WERI-Rb-1 (cell line): ENCODE measurements at regions not wholly inside any gene's neighbourhood (a gene's known extent, or its start where the extent isn't known, plus 50 kb on each side); places are given as distances from the start of the nearest gene placed in this dataset.

ENCODE experiments used
- DNase-seq: peaks from one replicate; pipeline ENCODE4 v3.0.0-alpha.2; 2020
- H3K27ac ChIP-seq: fragments of 250-450 bp; sonication (Bioruptor Pico); 2 replicates; pipeline ENCODE4 v1.5.1; 2020; ENCODE audit warnings: mild to moderate bottlenecking, moderate library complexity
- H3K27me3 ChIP-seq: fragments of 250-450 bp; sonication (Bioruptor Pico); 2 replicates; pipeline ENCODE4 v1.5.1; 2021; ENCODE audit warnings: mild to moderate bottlenecking, low read depth, moderate library complexity; ENCODE audit not compliant: insufficient read depth, severe bottlenecking
- H3K36me3 ChIP-seq: fragments of 250-450 bp; sonication (Bioruptor Pico); 2 replicates; pipeline ENCODE4 v1.5.1; 2020; ENCODE audit warnings: mild to moderate bottlenecking, moderate library complexity
- H3K4me3 ChIP-seq: 2 replicates; pipeline ENCODE4 v1.5.1; 2011; ENCODE audit warnings: low read depth, mild to moderate bottlenecking, control low read depth, low read length
- H3K9me3 ChIP-seq: fragments of 250-450 bp; sonication (Bioruptor Pico); 2 replicates; pipeline ENCODE4 v1.5.1; 2021; ENCODE audit warnings: mild to moderate bottlenecking, moderate library complexity; ENCODE audit not compliant: severe bottlenecking
- CTCF ChIP-seq: IDR thresholded peaks from 2 replicates; pipeline ENCODE4 v1.5.1; 2011; ENCODE audit warnings: low read depth, mild to moderate bottlenecking, control low read depth, inconsistent platforms, low read length

- TF ChIP-seq CTCF, result no peak
- DNase-seq, result no peak
- Histone ChIP-seq H3K27ac (no peak overlapping the region), H3K9me3 (no peaks in the 10 kb centered on the region), H3K36me3 (no peaks in the 10 kb centered on the region), H3K4me3 (no peak overlapping the region), H3K27me3 (no peaks in the 10 kb centered on the region)
These were observed 280.7 kb upstream of the ADGRL2 start for GRCh38 chr1:81519987-81520386.

GRCh38 chr1:81517987-81518386, 282.7 kb upstream of the ADGRL2 start:
- Histone ChIP-seq H3K27ac (no peak overlapping the region), H3K27me3 (no peaks in the 10 kb centered on the region), H3K36me3 (no peaks in the 10 kb centered on the region), H3K9me3 (no peaks in the 10 kb centered on the region), H3K4me3 (no peak overlapping the region)
- no peak for TF ChIP-seq CTCF
- DNase-seq, result no peak

GRCh38 chr1:81513796-81514354, 286.9 kb upstream of the ADGRL2 start:
- TF ChIP-seq CTCF, result no peak
- no peaks in the 10 kb centered on the region for H3K9me3 ChIP-seq
- H3K27ac ChIP-seq, result no peak overlapping the region
- H3K36me3 ChIP-seq, result no peaks in the 10 kb centered on the region
- H3K4me3 ChIP-seq, result no peak overlapping the region
- no peak for DNase-seq
- no peaks in the 10 kb centered on the region for H3K27me3 ChIP-seq

- Histone ChIP-seq H3K4me3 (no peak overlapping the region), H3K27me3 (no peaks in the 10 kb centered on the region), H3K9me3 (no peaks in the 10 kb centered on the region), H3K36me3 (no peaks in the 10 kb centered on the region), H3K27ac (no peak overlapping the region)
- DNase-seq, result no peak
- TF ChIP-seq CTCF, result no peak
These were observed 288.3 kb upstream of the ADGRL2 start for GRCh38 chr1:81512252-81513003.

- H3K27me3 ChIP-seq, result no peaks in the 10 kb centered on the region
- H3K36me3 ChIP-seq, result no peaks in the 10 kb centered on the region
- no peak overlapping the region for H3K4me3 ChIP-seq
- no peaks in the 10 kb centered on the region for H3K9me3 ChIP-seq
- DNase-seq, result no peak
- TF ChIP-seq CTCF, result no peak
- H3K27ac ChIP-seq, result no peak overlapping the region
These were observed 289.5 kb upstream of the ADGRL2 start for GRCh38 chr1:81511281-81511680.

- H3K4me3 ChIP-seq, result no peak overlapping the region
- no peaks in the 10 kb centered on the region for H3K9me3 ChIP-seq
- no peak for TF ChIP-seq CTCF
- H3K36me3 ChIP-seq, result no peaks in the 10 kb centered on the region
- H3K27ac ChIP-seq, result no peak overlapping the region
- DNase-seq, result no peak
- no peaks in the 10 kb centered on the region for H3K27me3 ChIP-seq
These were observed 290.0 kb upstream of the ADGRL2 start for GRCh38 chr1:81510701-81511100.
